NCI-H2196 (cell line): ENCODE measurements at regions not wholly inside any gene's neighbourhood (a gene's known extent, or its start where the extent isn't known, plus 50 kb on each side); places are given as distances from the start of the nearest gene placed in this dataset.

Experiments
- DNase-seq: peaks from one replicate; lab custom pipeline; 2025; ENCODE audit not compliant: unreplicated experiment; lab: John Stamatoyannopoulos, UW

DNA sequence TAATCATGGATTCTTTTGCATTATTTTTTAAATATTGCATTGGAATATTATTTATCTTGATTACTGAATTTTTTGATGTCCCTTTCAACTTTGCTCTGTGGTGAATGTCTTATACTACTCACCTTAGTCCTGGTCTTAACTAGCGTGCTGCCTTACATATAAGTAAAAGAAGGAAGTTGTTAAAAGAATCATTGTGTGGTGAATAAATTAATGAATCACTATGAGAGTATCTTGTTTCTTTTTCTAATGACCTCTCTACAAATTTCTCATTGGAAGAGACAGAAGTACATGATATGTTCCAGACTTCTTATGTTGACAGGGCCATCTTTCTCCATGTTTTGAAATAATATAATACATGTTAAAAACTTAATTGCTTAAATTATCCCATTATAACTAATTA is 432.6 kb upstream of the MMADHC start:
- DNase-seq: no peak

DNA sequence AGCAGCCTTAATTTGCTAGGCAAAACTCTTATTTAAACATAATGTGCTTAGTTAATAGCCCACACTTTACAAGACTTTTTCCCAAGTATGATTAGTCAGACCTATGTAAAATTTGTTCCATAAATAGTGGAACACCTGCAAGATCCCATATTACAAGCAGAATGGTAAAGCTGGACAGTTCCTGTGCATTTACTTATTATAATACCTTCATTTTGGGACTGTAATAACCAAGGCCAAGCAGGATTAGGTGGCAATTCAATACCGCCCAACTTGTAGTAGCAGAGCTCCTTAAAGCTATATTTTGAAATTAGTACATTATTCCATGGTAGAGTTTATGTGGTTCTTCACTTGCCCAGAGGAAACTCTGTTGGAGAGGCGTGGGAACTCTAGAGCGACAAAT is 431.5 kb upstream of the MMADHC start:
- no peak for DNase-seq

DNA sequence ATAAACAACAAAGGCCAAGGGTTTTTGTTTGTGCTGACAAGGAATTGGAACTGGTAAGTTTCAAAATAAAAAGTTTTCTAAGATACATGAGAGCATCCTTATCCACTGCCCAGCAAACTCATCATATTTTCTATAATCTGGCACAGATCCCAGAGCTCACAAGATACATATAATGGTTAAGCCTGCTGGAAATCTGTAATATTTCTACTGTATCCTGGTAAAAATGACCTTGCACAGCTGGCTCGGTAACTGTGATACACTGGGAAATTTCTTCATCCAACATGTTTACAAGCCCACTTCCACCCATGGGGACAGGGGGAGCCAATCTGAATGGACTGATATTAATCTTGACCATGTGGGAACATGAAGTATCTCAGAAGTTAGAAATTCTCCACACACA is 425.4 kb upstream of the MMADHC start:
- no peak for DNase-seq

DNA sequence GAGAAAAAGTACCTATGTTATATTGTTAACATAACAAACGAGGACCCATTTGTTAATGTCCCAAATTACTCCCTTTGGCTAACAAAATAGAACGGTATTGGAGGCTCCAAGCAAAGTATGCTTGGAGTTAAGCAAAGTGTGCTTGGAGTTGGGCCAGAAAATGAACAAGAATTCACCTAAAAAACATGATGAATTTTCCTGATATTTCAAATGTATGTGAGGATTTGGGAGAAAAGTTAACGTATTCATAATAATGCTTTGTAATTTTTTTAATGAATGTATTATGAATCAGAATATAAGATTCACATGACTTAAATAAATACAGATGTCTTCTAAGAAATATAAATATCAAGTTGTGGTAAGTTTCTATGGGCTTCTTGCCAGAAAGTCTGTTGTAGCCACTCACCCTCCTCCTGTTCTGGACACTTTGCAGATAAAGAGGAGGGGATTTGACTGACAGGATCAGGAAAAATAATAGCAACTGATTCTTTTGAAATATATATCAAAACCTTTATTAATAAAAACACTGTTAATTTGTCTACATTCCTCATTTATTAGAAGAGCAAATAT is 423.7 kb upstream of the MMADHC start:
- no peak for DNase-seq

DNA sequence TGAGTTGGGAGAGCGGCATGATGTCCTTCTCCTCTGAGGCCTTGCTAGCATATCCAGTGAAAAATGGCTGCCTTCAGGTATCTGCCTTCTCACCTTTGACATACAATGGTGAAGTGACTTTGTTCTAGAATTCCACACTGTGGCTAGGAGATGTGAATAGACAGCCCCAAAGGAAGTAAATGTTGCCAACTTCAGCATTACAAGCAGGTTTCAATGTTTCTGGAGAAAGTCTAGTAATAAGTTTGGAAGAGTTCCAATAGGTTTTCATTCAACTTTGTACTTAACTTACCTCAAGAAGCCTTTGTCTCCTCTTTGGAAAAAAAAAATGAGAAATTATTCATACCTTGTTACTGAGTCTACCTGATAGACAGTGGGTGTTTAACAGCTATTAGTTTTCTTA is 421.3 kb upstream of the MMADHC start:
- DNase-seq: no peak

DNA sequence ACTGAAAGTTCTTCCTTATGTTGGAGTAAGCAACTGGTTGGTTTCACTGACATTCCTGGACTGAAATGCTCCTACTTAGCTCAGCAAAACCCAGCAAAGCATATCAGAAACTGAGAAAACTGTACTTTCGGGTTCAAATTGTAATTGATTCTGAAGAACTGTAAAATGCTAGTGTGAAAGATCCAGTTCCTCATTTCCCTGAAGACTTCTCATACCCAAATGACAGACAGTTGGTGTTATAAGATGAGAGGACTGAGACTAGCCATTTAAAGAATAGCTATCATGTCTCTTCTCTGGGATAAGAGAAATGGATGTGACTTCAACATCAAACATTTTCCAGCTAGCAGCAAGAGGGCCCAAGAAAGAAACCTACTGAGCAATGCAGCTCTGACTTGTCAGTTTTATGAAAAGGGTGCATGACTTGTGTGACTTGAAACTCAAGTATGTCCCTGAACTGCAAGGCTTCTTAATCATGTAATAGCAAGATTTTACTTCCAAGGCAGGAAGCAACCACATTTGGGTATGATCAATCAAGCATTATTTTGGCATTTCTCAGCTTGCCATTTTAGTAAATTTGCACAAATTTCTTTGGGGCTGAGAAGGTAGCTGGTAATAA is 420.3 kb upstream of the MMADHC start:
- no peak for DNase-seq

DNA sequence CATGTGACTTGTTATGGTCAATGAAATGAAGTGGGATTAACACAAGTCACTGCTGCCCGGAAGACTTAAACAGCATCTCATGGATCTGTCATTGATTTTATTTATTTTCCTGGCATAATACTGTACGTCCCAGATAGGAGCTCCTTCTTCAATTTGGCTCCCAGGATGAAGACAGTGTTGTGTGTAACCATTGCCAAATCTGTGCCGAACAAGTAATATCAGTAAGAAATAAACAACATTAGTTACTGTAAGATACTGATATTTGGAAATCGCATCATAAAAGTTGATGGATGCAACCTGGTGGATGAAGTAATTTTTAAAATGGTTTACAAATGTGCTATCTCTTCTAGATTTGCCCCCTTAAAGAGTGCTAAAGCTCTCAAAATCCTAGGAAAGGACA is 419.0 kb upstream of the MMADHC start:
- no peak for DNase-seq

DNA sequence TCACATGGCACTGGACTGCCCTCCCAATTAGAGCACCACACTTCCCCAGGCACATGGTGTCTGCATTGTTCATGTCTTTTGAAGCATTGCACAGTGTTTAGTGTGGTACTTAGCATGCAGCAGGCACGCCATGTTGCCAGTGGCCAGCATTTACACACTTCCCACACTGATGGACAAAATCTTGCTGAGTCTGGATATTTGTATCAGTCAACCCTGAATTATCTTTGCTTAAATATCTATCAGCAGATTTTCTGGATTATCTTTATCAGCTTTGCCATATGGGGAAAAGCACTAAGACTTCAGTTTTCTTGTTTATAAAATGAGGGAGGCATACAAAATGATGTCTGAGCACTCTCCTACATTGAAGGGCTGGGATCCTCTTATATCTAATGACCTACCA is 416.0 kb upstream of the MMADHC start:
- DNase-seq: no peak

DNA sequence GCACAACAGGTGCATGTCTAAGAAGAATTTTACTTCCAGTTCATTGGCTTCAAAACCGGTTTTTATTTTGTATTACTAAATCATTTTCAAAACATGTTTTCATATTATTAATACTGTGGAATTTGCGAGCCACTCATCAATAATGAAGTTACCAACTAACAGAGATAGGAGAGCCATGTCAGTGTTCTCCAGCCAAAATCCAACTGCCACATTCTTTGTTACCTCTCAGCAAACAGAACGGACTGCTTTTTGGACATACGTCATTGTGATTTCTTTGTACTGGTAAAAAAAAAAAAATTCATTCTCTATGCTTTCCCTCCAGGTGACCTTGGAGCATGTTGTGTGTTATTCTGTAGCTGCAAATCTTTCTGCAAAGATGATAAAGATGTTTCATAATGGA is 414.2 kb upstream of the MMADHC start:
- no peak for DNase-seq

DNA sequence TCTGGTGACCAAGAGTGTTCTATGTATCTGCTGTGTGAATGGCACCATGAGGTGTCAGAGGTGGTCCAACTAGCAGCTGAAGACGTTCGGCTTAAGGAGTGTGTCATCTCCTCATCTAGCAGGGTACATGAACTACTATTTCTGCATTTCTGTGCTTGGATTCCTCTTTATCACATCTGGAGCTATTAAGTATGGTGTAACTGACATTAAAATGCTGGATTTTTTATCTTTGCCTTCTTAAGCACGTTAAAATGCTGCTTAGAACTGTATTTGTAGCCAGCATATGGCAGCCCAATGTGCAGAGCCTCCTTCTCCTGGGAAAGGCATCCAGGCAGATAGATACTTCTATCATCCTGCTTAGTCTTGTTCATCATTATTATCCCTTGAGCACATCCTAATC is 409.3 kb upstream of the MMADHC start:
- no peak for DNase-seq

DNA sequence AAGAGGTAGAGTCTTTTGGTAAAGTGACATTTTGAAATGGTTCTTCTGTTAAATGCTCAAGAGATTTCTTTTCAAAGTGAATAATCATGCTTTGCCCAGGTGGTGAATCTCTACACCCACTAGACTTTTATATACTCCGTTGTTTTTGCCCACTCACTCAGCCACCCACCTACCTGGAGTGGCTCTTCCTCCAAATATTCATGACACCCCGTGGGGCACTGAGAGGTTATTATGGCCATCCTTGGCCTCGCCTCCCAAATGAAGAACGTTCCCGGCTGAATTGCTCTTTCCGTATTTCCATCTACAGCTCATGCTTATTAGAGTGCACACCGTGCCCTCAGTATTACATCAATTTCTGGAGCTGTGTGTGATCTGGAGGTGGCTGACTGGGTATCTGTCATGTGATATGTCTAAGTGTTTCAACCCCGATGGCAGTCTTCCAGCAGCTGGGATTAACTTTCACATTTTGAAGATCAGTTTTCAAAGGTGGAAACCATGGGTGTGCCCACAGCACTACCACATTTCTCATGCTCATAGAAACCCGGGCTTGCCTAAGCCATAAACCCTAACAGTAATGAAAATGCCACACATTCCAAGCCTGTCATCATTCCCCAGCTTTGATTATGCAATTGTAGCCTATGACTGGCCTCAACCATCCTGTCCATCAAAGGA is 406.6 kb upstream of the MMADHC start:
- no peak for DNase-seq

DNA sequence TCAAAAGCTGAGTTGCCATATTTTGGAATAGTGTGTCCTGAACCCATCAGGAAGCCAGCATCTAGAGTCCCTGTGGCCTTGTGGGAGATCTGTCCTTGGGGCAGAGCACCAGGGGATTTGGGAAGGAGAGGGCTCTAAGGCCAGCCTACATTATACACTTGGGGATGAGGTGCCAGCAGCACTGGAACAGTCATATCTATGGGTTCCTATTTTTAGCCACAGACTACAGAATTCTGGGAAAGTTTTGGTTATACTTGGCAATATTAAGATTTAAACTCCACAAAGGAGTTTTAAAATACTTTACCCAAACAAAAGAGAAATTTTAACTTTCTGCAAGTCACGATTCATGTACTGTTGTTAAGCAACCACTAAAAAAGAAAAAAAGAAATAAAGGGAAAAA is 405.7 kb upstream of the MMADHC start:
- DNase-seq: no peak

DNA sequence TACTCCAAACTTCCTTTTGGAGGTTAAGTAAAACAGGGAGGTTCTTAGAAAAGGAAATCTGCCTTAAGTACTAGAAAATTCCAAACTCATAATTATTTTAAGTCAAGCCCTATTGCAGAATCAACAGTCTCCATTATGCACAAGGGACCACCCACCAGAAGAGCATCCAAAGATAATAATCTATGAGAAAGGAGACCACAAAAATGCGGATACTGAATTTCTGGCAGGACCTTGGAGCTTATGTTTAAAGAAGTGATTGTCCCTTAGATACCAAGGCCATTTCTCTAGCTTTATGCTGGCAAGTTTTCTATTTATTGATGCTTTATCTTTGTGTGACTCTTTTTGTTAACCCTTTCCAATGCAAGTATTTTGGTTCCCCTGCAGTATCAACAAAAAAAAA is 404.0 kb upstream of the MMADHC start:
- DNase-seq: no peak

DNA sequence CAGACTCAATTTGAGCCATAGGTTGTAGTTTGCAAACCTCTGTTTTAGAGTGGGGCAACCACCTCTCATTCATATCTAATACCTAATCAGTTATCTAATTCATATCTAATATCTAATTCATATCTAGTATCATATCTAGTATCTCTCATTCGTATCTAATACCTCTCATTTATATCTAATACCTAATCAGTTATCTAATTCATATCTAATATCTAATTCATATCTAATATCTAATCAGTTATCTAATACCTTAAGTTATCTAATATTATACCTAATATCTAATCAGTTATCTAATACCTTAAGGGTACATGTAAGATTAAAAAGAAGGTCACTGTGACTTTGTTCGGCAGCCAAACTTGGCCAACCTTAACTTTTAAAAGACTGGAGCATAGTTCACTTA is 403.4 kb upstream of the MMADHC start:
- no peak for DNase-seq

DNA sequence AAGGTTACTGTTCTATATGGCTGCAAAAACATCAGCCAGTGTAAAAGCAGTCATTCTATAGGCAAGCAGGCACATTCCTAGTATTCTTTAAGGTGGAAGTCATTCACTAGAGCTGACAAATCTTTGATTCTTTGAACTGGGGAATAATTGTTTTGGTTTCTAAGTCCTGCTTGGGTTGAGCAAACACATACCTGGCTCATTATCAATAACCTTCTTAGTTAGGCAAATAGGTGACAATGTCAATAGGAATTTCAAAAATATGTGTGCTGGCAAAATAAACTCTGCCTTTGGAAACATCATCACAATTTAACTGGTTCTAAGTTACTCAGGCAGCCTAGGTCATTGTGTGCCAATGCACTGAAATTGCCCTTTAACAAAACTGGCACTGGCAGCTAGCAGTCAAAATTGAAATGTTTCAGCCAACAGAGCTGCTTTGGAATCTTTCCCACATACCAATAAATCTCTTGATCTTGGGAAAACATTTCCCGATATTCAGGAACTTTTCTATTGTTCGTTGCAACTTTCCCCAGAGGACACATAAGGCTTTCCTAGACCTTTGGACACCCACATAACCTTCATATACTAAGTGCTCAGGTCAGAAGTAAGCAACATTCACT is 402.0 kb upstream of the MMADHC start:
- DNase-seq: no peak

DNA sequence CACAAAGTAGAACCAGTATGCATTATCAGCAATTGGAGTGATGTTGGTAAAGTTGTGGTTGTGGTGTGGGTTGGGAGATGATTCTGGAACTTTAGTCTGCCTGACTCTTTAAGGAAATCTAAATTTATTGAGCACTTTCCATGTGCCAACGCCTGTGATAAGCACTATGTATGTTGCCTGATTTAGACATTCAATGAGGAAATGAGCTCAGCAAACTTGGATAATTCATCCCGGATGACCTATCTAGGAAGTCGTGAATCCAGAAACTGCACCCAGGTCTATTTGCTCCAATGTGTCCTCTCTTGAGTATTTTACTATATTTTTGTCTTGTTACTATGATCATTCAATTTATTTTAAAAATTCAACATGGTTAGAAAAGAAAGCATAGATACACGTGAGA is 400.8 kb upstream of the MMADHC start:
- DNase-seq: no peak

DNA sequence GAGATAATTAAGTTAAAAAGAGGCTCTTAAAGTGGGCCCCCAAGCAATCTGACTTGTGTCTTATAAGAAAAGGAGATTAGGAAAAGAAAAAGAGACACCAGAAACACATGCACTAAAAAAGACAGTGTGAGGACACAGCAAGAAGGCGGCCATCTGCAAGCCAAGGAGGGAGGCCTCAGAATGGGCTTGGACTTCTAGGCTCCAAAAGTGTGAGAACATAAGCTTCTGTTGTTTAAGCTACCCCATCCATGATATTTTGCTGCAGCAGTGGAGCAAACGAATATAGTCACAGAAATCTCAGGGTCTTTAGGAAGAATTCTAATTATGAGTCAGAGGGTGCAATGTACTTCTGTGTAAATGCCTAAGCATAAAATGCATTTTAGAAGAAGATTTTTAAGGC is 399.3 kb upstream of the MMADHC start:
- no peak for DNase-seq

DNA sequence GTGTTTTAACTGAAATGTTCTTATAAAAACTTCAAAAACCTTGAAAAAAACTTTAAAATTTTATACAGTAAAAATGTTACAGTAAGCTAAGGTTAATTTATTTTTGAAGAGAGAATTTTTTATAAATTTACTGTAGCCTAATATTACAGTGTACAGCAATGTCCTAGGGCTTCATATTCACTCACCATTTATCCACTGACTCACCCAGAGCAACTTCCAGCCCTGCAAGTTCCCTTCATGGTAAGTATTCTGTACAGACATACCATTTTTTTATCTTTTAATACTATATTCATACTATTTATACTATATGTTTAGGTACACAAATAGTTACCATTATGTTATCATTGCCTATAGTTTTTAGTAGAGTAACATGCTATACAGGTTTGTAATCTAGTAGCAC is 396.7 kb upstream of the MMADHC start:
- DNase-seq: no peak

DNA sequence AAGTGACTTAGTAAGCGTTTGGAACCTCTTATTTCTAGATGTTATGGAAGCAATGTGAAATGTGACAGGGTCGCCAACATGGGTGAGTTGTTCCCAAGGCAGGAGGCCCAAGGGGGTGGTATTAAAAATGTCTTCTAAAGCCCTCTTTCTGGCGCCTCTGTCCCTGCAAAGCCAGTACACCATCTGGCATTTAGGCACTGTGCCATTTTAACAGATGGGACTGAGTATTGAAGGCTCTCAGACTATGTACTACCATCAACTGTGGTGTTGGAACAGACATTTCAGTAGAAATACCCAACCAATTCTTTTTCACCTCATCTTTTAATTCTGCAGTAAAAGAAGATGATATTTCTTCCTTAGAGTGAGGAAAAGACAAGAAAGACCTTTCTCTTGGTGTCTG is 384.5 kb upstream of the MMADHC start:
- DNase-seq: no peak

DNA sequence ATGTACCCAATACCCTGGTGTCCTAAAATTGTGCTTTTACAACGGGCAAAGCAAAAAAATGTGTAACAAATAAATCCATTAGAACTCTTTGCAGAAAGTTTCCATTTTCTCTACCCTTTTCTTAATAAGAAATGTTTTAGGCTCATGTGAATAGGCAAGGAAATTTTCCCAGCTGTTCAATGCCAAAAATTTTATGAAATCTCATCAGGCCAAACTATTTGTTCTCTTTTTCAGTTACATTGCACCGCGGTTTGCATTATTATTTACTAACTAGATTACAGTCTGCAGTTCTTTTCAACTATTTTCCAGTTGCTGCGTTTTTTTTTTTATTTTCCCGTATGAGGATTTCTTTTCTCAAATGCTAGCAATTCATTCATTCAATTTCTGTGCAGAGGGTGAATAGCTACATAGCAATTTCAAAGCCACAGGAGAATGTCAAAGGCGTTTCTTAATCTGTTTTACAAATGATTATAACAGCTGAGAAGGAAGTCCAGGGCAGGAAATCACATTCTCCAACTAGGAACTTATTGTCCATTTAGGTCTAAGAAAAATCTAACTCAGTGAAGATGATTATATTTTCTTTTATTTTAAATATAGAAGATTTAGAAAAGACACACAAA is 367.5 kb upstream of the MMADHC start:
- no peak for DNase-seq

DNA sequence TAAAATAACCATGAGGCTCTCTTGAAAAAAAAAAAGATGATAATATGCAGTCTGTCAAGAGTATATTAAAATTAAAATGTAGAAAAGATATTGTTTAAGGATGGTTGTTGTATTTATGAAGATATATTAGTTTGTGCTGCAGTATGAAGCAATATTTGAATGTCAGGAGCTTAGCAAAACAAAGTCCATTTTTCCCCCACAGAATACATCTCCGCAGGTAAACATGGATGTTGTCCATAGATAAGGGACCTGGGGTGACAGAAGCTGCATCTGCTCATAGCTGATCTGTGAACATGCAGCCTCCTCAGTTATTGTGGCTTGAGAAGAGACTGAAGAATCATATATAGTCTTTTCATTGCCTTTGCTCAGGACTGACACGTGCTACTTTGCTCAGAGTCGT is 366.1 kb upstream of the MMADHC start:
- DNase-seq: no peak

DNA sequence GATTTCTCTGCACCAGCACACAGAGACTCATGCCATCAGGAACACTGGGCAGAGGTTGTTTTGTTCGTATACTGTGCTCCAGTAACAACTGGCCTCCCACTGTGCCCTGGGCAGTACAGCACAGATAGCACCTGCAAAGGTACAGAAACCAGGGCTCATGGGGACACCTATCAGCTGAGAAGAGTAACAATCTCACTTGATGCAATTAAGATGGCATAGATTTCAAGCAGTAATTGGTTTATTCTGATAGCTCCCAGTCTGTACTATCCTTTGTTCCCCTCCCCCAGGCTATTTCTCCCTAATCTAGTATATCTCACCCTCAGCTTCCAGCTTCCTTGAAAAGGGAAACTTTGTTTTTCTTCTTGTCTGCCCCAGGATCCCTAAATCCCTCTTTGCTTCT is 343.9 kb upstream of the MMADHC start:
- DNase-seq: no peak
